Fibroblast of lung (primary cell): ENCODE measurements at regions not wholly inside any gene's neighbourhood (a gene's known extent, or its start where the extent isn't known, plus 50 kb on each side); places are given as distances from the start of the nearest gene placed in this dataset.
A peak's percentile ranks its signal among the peaks of the same experiment; 100 is the strongest.

Experiments used
- DNase-seq, 2 donors: peaks; one replicate each; pipeline versions ENCODE4 v3.0.0 to v3.0.0-alpha.2; 2010; ENCODE audit warnings: low read depth in 2 of 2
- H2AFZ ChIP-seq: 2 replicates; pipeline ENCODE4 v1.5.1; 2012; ENCODE audit warnings: low read length, control low read depth, inconsistent platforms
- H3K27ac ChIP-seq: 2 replicates; pipeline ENCODE4 v1.5.1; 2011; ENCODE audit warnings: low read length, control low read depth; ENCODE audit not compliant: insufficient read depth
- H3K27me3 ChIP-seq: 2 replicates; pipeline ENCODE4 v1.5.1; 2011; ENCODE audit warnings: mild to moderate bottlenecking, low read length; ENCODE audit not compliant: control insufficient read depth, insufficient read depth
- H3K36me3 ChIP-seq: 2 replicates; pipeline ENCODE4 v1.5.1; 2011; ENCODE audit warnings: low read length; ENCODE audit not compliant: control insufficient read depth, insufficient read depth
- H3K4me1 ChIP-seq: 2 replicates; pipeline ENCODE4 v1.5.1; 2011; ENCODE audit warnings: low read length; ENCODE audit not compliant: control insufficient read depth, insufficient read depth; ENCODE audit errors: extremely low read depth
- H3K4me2 ChIP-seq: 2 replicates; pipeline ENCODE4 v1.5.1; 2011; ENCODE audit warnings: low read length, control low read depth; ENCODE audit not compliant: insufficient read depth; ENCODE audit errors: extremely low read depth
- H3K4me3 ChIP-seq, 4 experiments: fragments of 200-600 bp in 1 of 4; sonication (generic) in 1 of 4; replicated peaks in 1 of 4; 2 replicates each; pipeline ENCODE4 v1.5.1; 2011 to 2016; ENCODE audit warnings: low read length in 4 of 4, low read depth in 3 of 4, mild to moderate bottlenecking in 3 of 4, control low read depth in 2 of 4, inconsistent platforms in 1 of 4, mixed read lengths in 1 of 4; ENCODE audit not compliant: insufficient read depth in 1 of 4; ENCODE audit errors: control extremely low read depth in 1 of 4
- H3K79me2 ChIP-seq: 2 replicates; pipeline ENCODE4 v1.5.1; 2012; ENCODE audit warnings: mild to moderate bottlenecking, low read length, inconsistent platforms; ENCODE audit not compliant: control insufficient read depth, insufficient read depth
- H3K9ac ChIP-seq: 2 replicates; pipeline ENCODE4 v1.5.1; 2011; ENCODE audit warnings: mild to moderate bottlenecking, low read length, control low read depth; ENCODE audit not compliant: insufficient read depth
- H3K9me3 ChIP-seq: 2 replicates; pipeline ENCODE4 v1.5.1; 2012; ENCODE audit warnings: low read depth, low read length; ENCODE audit not compliant: control insufficient read depth, insufficient read depth
- H4K20me1 ChIP-seq: 2 replicates; pipeline ENCODE4 v1.5.1; 2011; ENCODE audit warnings: low read length; ENCODE audit not compliant: control insufficient read depth, insufficient read depth; ENCODE audit errors: extremely low read depth
- CTCF ChIP-seq, 2 donors: IDR thresholded peaks in 1 of 2; conservative IDR thresholded peaks in 1 of 2; 1 replicate in 1 of 2; 2 replicates in 1 of 2; pipeline ENCODE4 v1.5.1; 2011 to 2012; ENCODE audit warnings: low read length in 2 of 2, control low read depth in 1 of 2, inconsistent platforms in 1 of 2, low read depth in 1 of 2, mild to moderate bottlenecking in 1 of 2
- EZH2 ChIP-seq: IDR thresholded peaks from 2 replicates; pipeline ENCODE4 v1.5.1; 2012; ENCODE audit warnings: low read length, control low read depth, mild to moderate bottlenecking; ENCODE audit errors: missing control alignments

- Histone ChIP-seq H3K9me3 (no peaks in the 10 kb centered on the region), H3K79me2 (no peaks in the 10 kb centered on the region), H3K4me1 (no peaks in the 10 kb centered on the region), H3K4me2 (no peak overlapping the region), H3K27ac (no peak overlapping the region), H2AFZ (no peak overlapping the region), H4K20me1 (no peaks in the 10 kb centered on the region), H3K4me3 (no peak overlapping the region), H3K9ac (no peak overlapping the region), H3K27me3 (no peaks in the 10 kb centered on the region), H3K36me3 (no peaks in the 10 kb centered on the region)
- no peak for TF ChIP-seq CTCF (conservative IDR thresholded peaks at IDR 0.05 in 1 of 2, IDR thresholded peaks at IDR 0.05 in 1 of 2; ENCODE audit: low read depth in 1 of 2, low read length in 2 of 2)
- TF ChIP-seq EZH2: no peak
- no peak for DNase-seq
Observed at GRCh38 chr4:83821493-83821892, 285.6 kb downstream of the GPAT3 start.

- TF ChIP-seq CTCF (conservative IDR thresholded peaks at IDR 0.05 in 1 of 2, IDR thresholded peaks at IDR 0.05 in 1 of 2; ENCODE audit: low read depth in 1 of 2, low read length in 2 of 2): no peak
Observed at GRCh38 chr4:83819582-83819981, 283.7 kb downstream of the GPAT3 start.

GRCh38 chr4:83810428-83810827 is 274.5 kb downstream of the GPAT3 start:
- Histone ChIP-seq H3K27me3 (no peaks in the 10 kb centered on the region), H3K27ac (no peak overlapping the region), H3K4me3 (no peak overlapping the region), H3K4me2 (no peak overlapping the region), H3K9me3 (no peaks in the 10 kb centered on the region), H4K20me1 (no peaks in the 10 kb centered on the region), H2AFZ (no peak overlapping the region), H3K9ac (no peak overlapping the region), H3K79me2 (no peaks in the 10 kb centered on the region), H3K4me1 (no peaks in the 10 kb centered on the region), H3K36me3 (no peaks in the 10 kb centered on the region)
- DNase-seq: peak in 1 of 2 donors; percentile 60
- no peak for TF ChIP-seq CTCF (conservative IDR thresholded peaks at IDR 0.05 in 1 of 2, IDR thresholded peaks at IDR 0.05 in 1 of 2; ENCODE audit: low read depth in 1 of 2, low read length in 2 of 2)
- no peak for TF ChIP-seq EZH2

More at GRCh38 chr4:83819582-83819981, 283.7 kb downstream of the GPAT3 start:
- H3K27ac ChIP-seq: no peak overlapping the region
- H3K9me3 ChIP-seq: no peaks in the 10 kb centered on the region
- no peaks in the 10 kb centered on the region for H4K20me1 ChIP-seq
- H3K9ac ChIP-seq: no peak overlapping the region
- no peak overlapping the region for H2AFZ ChIP-seq
- H3K79me2 ChIP-seq: no peaks in the 10 kb centered on the region
- H3K27me3 ChIP-seq: no peaks in the 10 kb centered on the region
- H3K4me3 ChIP-seq: no peak overlapping the region
- no peaks in the 10 kb centered on the region for H3K36me3 ChIP-seq
- no peak overlapping the region for H3K4me2 ChIP-seq
- H3K4me1 ChIP-seq: no peaks in the 10 kb centered on the region
- DNase-seq: no peak
